PC-9 (cell line): ENCODE measurements at regions not wholly inside any gene's neighbourhood (a gene's known extent, or its start where the extent isn't known, plus 50 kb on each side); places are given as distances from the start of the nearest gene placed in this dataset.

Experiments
- EZH2 ChIP-seq: fragments of 200-600 bp; sonication (generic); IDR thresholded peaks from 2 replicates; pipeline ENCODE4 v1.8.0; 2017; ENCODE audit warnings: antibody characterized with exemption, low read depth
- TF ChIP-seq, protein P1 (sequence below): fragments of 200-600 bp; sonication (generic); conservative IDR thresholded peaks from 2 replicates; pipeline ENCODE4 v1.6.1; 2017; ENCODE audit warnings: mixed run types, antibody characterized with exemption, mild to moderate bottlenecking, moderate library complexity

DNA sequence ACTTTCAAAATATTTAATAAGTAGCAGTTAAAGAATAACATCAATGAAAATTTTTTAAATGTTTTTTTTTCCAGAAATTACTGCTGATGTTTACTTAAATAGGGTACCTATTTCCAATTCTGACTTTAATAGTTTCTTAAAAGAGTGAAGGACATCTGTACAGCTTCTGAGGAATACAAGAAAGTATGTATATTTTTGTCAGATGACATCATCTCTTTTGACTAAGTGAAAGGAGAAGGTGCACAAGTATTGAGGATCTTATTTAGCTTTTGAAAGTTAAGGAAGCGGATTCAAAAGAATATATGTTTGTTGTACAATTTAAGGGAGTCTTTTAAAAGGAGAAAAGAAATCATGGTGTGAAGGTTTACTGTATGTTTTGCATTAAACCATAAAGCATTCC is 90.0 kb upstream of the SLC35B3 start:
- TF ChIP-seq EZH2: no peak
- TF ChIP-seq, protein P1, sequence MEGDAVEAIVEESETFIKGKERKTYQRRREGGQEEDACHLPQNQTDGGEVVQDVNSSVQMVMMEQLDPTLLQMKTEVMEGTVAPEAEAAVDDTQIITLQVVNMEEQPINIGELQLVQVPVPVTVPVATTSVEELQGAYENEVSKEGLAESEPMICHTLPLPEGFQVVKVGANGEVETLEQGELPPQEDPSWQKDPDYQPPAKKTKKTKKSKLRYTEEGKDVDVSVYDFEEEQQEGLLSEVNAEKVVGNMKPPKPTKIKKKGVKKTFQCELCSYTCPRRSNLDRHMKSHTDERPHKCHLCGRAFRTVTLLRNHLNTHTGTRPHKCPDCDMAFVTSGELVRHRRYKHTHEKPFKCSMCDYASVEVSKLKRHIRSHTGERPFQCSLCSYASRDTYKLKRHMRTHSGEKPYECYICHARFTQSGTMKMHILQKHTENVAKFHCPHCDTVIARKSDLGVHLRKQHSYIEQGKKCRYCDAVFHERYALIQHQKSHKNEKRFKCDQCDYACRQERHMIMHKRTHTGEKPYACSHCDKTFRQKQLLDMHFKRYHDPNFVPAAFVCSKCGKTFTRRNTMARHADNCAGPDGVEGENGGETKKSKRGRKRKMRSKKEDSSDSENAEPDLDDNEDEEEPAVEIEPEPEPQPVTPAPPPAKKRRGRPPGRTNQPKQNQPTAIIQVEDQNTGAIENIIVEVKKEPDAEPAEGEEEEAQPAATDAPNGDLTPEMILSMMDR: no peak
